ENCODE measurements at regions not wholly inside any gene's neighbourhood (a gene's known extent, or its start where the extent isn't known, plus 50 kb on each side); places are given as distances from the start of the nearest gene placed in this dataset.

GRCh38 chr5:18323891-18324290 lies 689.6 kb downstream of the TAF11L14 start:
- Histone ChIP-seq H3K4me3 (no peak overlapping the region), H3K9ac (ENCODE audit: insufficient read depth in 1 of 2, low read depth in 2 of 2, low read length in 2 of 2) (no peak overlapping the region), H3K27me3 (ENCODE audit: control insufficient read depth in 2 of 2, insufficient read depth in 2 of 2, low read length in 2 of 2) (no peaks in the 10 kb centered on the region; a peak in 1 of 5 replicates), H3K4me2 (ENCODE audit: insufficient read depth, low read length) (no peak overlapping the region), H4K20me1 (replicated peaks; ENCODE audit: control insufficient read depth, insufficient read depth, low read length) (no peaks in the 10 kb centered on the region), H3K9me1 (ENCODE audit: control insufficient read depth, insufficient read depth, low read length) (no peaks in the 10 kb centered on the region), H3K27ac (ENCODE audit: extremely low read depth, low read depth, low read length) (no peak overlapping the region), H3K36me3 (ENCODE audit: control insufficient read depth, insufficient read depth, low read length) (no peaks in the 10 kb centered on the region), H3K9me3 (replicated peaks; ENCODE audit: control insufficient read depth, insufficient read depth, low read depth, low read length) (no peaks in the 10 kb centered on the region), H2AFZ (ENCODE audit: low read depth, low read length) (no peak overlapping the region), H3K79me2 (ENCODE audit: control insufficient read depth, insufficient read depth, low read length) (no peaks in the 10 kb centered on the region), H3K4me1 (replicated peaks in 1 of 2; ENCODE audit: control insufficient read depth in 2 of 2, insufficient read depth in 2 of 2, low read length in 2 of 2) (no peaks in the 10 kb centered on the region)
- ChIA-PET CTCF (ENCODE audit: low intra/inter-chr PET ratio) (no interaction called here), POLR2A (no interaction called here)
- 2% methylated on average over 2 of the region's 2 CpGs for whole genome bisulfite sequencing (ENCODE audit: insufficient coverage, low coverage, missing lambda C conversion rate)
- no TSS peak for BruUV-seq (replicated peaks)
- intact Hi-C loops (cut with micrococcal nuclease) = loop anchor here (1.0 kb wide), 1 partner anchor 25 kb away; no protein-coding TSS in a partner anchor
- TF ChIP-seq NONO (IDR thresholded peaks at IDR 0.05; ENCODE audit: low read depth in 2 of 2, low read length in 1 of 2) (no peak), ZNF175 (CRISPR knock-in tag; IDR thresholded peaks at IDR 0.05; ENCODE audit: low read depth) (no peak), HDAC3 (IDR thresholded peaks at IDR 0.05; ENCODE audit: borderline replicate concordance, partially characterized antibody) (no peak), KAT7 (CRISPR knock-in tag; IDR thresholded peaks at IDR 0.05; ENCODE audit: borderline replicate concordance) (no peak), SAFB2 (IDR thresholded peaks at IDR 0.05; ENCODE audit: borderline replicate concordance, low read depth, low read length, severe bottlenecking) (no peak), NFRKB (IDR thresholded peaks at IDR 0.05; ENCODE audit: low read depth) (no peak), MTA1 (IDR thresholded peaks at IDR 0.05; ENCODE audit: borderline replicate concordance) (no peak), ZNF79 (CRISPR knock-in tag; IDR thresholded peaks at IDR 0.05; ENCODE audit: low read depth) (no peak), ARNT (IDR thresholded peaks at IDR 0.05) (no peak), SRSF1 (IDR thresholded peaks at IDR 0.05; ENCODE audit: low read depth, low read length) (no peak)
- DNase-seq (ENCODE audit: extremely low read depth in 1 of 4, low spot score in 3 of 4) (no peak), ATAC-seq (no peak), FAIRE-seq (no peak)
- in situ Hi-C loops (cut with MboI) = loop anchor here (25.0 kb wide), 2 partner anchors 837 to 1537 kb away; partner anchors contain the start of gene TAF11L2
